Stimulated activated naive CD8-positive, alpha-beta T cell treated with anti-CD3 and anti-CD28 coated beads, Interleukin-15, Interleukin-2, amounts not matched to agents 100 U/mL and 50 U/mL, for 24 hours (primary cell): ENCODE measurements at regions not wholly inside any gene's neighbourhood (a gene's known extent, or its start where the extent isn't known, plus 50 kb on each side); places are given as distances from the start of the nearest gene placed in this dataset.

ENCODE experiments used
- ATAC-seq: fragments of 150-1000 bp; cut with Tn5 transposase; one replicate; pipeline ENCODE4 v1.10.0; 2021
- DNase-seq: peaks from one replicate; pipeline ENCODE4 v3.0.0; 2021

DNA sequence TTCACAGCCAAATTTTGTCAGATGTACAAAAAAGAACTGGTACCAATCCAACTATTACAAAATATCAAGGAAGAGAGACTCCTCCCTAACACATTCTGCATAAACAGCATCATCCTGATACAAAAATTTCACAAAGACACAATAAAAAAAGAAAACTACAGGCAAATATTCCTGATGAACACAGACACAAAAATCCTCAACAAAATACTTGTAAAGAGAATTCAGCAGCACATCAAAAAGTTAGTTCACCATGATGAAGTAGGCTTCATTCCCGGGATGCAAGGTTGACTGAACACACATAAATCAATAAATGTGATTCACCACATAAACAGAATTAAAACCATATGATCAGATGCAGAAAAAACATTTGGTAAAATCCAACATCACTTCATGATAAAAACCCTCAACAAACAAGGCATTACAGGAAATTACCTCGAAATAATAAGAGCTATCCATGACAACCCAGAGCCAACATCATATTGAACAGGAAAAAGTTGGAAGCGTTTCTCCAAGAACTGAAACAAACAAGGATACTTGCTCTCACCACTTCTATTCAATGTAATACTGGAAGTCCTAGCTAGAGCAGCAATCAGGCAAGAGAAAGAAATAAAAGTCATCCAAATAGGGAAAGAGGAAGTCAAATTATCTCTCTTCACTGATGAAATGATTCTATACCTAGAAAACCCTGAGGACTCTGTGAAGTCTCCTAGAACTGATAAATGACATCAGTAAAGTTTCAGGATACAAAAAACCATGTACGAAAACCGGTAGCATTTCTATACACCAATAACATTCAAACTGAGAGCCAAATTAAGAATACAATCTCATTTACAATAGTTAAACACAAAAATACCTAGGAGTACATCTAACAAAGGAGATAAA, 223.1 kb downstream of the REEP3 start:
- ATAC-seq (no peak), DNase-seq (no peak)

GRCh38 chr10:63749915-63750314, 228.7 kb downstream of the REEP3 start:
- ATAC-seq (no peak), DNase-seq (no peak)

- ATAC-seq (no peak), DNase-seq (no peak)
These were observed 230.6 kb downstream of the REEP3 start for GRCh38 chr10:63751836-63752235.

DNA sequence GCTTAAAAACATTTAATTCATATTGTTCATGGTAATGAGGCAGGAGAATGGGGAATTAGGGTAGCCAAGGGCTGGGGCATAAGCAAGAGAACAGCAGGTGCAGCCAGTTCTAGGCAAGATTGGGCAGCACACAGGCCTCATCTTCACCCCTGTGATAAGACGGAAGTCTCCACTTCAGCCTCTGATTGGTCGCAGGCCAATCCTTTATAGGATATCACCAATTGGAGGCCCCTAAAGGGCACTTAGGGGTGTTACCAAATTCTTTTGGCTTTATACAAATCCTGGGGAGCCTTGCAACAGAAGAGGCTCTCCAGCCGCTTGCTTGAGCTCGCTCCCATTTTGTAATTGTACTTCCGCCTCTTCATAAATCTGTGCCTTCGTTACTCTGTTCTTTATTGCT, 231.1 kb downstream of the REEP3 start:
- no peak for DNase-seq
- no peak for ATAC-seq

- ATAC-seq: no peak
- DNase-seq: no peak
These were observed 232.6 kb downstream of the REEP3 start for GRCh38 chr10:63753808-63754207.

DNA sequence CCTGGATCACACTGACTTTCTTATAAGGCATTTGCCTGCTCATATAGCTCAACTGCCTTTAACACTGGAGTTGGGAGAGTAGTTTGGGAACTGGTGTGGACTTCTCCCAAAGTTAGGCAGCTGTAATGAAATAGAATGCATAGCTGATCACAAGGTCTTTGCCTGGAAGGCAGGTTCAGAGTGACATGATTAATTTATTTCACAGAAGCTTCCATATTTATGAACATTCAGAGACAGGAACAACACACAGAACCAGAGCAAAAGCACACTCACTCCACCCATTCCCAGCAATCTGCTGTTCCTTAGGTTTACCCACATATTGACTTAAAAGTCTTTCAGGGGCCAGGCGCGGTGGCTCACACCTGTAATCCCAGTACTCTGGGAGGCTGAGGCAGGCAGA, 234.2 kb downstream of the REEP3 start:
- no peak for DNase-seq
- no peak for ATAC-seq

- ATAC-seq (no peak), DNase-seq (no peak)
These were observed 235.9 kb downstream of the REEP3 start for GRCh38 chr10:63757067-63757466.

GRCh38 chr10:63758080-63758479, 236.9 kb downstream of the REEP3 start:
- no peak for DNase-seq
- no peak for ATAC-seq

DNA sequence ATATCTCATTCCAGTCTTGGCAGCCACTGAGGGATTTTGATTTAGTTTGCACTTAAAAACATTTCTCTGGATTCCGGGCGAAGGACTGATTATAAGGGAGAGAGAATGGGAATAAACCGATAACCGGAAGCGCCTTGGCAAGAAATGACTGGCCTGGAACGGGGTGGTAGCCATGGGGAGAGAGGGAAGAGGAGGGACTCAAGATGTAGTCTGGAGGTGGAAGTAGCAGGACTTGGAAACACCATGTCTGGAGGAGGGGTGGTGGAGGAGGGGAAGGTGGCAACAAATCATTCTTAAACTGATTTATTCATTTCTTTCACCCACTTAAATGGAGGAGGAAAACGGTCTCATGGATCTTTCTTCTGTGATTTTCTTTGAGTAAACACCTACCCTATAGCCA, 238.1 kb downstream of the REEP3 start:
- ATAC-seq (no peak), DNase-seq (no peak)

- ATAC-seq (no peak), DNase-seq (no peak)
These were observed 239.0 kb downstream of the REEP3 start for GRCh38 chr10:63760034-63760707.

GRCh38 chr10:63760708-63761047, 239.5 kb downstream of the REEP3 start:
- no peak for DNase-seq
- ATAC-seq: no peak

GRCh38 chr10:63761243-63761642, 240.0 kb downstream of the REEP3 start:
- DNase-seq (no peak), ATAC-seq (no peak)

GRCh38 chr10:63763744-63764143, 242.5 kb downstream of the REEP3 start:
- ATAC-seq: no peak
- DNase-seq: no peak

GRCh38 chr10:63765126-63765525, 243.9 kb downstream of the REEP3 start:
- ATAC-seq (no peak), DNase-seq (no peak)

DNA sequence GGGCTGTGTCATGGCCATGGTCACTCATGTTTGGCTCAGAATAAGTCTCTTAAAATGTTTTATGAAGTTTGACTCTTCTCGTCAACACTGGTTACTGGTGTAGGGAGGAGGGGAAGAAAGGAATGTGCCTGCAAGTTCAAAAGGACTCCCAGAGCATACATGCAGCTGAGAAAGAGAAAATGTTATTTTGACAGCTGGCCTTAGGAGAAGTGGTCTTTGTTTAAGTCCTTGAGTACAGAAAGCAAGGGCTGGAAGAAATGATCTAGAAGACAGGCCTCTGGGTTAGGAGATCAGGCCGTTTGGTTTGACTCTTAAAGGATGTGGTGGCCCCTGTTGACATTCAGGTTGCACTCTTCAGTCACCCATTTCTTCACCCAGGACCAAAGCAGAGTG, 245.5 kb downstream of the REEP3 start:
- DNase-seq (no peak), ATAC-seq (no peak)

- DNase-seq (no peak), ATAC-seq (no peak)
These were observed 246.1 kb downstream of the REEP3 start for GRCh38 chr10:63767138-63767801.

GRCh38 chr10:63769367-63769766, 248.2 kb downstream of the REEP3 start:
- no peak for ATAC-seq
- no peak for DNase-seq

DNA sequence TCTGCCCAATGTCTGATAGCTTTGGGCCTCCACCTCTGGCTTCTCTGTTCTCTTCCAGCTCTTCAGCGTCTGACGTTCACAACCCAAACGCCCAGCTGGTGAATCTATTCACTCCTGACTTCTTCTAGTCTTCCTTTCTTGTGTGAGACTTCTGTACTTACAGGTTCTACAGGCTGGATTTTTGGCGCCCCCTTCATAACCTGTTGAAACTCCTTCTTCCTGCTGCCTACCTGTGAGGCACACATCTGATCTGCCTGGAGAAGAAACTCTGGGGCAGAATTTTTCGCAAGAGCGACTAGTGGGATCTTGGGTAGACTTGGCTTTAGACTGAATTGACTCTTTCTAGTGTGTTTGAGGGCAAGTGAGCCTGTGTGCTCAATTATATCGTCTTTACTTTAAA, 249.3 kb downstream of the REEP3 start:
- no peak for ATAC-seq
- DNase-seq: no peak

DNA sequence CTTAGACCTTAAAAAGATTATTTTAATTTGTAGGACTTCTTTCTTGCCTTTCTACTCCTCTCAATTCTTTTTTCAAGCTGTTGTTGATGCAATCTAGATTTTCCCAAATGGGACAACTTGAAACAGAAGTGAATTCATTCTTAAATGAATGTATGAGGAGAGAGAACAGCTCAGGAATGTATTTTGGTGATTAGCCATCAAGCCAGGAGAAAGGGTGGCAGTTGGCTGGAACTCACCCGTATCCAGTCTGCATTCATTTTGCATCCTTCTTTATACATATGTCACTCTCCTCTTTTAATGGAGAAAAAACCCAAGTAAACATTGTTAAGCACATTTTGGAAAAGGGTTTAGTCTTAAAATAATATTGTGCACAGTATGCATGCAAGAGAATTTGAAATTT, 251.3 kb downstream of the REEP3 start:
- no peak for DNase-seq
- ATAC-seq: no peak

GRCh38 chr10:63773106-63773505, 251.9 kb downstream of the REEP3 start:
- ATAC-seq: no peak
- no peak for DNase-seq

DNA sequence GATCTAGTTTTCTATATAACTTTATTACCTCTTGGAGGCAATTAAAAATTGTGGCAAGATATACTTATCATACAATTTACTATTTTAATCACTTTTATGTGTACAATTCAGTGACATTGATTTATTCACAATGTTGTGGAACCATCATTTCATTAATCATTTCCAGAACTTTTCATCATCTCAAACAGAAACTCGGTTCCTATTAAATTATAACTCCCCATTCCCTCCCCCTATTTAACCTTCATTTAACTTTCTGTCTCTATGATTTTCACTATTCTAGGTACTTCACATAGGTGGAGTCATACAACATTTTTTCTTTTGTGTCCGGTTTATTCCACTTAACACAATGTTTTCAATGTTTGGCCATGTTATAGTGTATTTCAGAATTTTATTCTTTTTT, 252.8 kb downstream of the REEP3 start:
- no peak for ATAC-seq
- no peak for DNase-seq

DNA sequence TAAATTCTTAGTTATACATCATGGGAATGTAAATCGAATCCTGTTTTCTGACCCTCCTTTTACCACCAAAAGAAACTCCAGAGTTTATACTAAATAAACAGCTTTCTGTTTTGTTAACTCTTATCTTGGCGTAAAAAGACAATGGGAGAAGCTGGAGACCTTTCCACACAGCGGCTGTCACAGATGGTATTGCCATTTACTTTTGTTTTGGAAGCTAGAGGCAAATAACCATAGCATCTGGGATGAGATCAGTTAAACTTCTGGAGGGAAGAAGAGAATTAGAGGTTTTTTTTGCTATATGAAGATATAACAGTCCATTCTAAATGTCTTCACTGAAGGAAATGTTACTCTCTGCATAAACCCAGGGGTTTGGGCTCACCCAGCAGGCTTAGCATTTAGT, 258.9 kb downstream of the REEP3 start:
- ATAC-seq (no peak), DNase-seq (no peak)

DNA sequence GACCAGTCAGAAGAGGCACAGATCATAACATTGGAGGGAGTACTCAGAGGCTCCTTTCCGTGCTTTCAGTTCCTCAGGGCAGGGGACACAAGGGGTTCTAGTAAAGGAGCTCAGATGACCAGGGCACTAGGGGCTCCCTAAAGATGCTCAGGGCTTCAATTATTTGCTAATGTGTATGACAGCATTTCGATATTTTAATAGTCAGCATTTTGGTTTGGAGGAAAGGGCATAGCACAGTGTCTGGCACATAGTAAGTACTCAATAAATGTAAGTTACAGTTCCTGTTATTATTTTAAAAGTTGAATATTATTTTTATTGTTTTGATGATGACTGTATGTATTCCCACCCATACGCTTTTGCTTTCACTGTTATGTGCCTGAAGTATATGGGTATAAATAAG, 260.0 kb downstream of the REEP3 start:
- DNase-seq: no peak
- ATAC-seq: no peak
